ENCODE measurements at regions not wholly inside any gene's neighbourhood (a gene's known extent, or its start where the extent isn't known, plus 50 kb on each side); places are given as distances from the start of the nearest gene placed in this dataset.

DNA sequence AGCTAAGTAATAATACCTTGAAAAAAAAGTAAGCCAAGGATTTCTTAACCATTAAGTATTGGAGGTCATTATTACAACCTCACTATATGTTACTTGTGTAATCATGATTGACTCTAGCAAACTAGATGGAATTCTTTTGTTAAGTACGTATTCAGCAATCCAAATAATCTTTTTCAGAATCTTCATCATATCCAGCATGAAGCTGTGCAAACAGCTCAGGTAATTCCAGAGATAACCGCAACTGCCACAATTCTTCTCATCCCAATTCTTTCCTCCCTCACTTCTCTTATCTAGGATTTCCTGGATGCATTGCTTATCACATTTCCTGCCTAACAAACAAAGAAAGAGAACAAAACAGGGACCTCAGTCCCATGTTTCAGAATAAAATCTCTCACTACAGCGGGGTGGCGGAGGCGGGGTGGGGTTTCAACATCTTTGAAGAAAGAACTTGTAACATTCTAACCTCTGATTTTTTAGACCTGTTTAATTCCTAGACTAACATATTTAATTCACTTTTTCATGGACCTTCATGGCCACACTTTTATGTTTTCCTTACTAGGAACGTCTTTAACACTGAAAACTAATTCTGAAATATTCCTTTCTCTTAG, 156.5 kb downstream of the POM121L12 start:
- Histone ChIP-seq H3K4me1 (no peaks in the 10 kb centered on the region), H3K9me3 (no peaks in the 10 kb centered on the region), H3K27me3 (no peaks in the 10 kb centered on the region), H3K36me3 (no peaks in the 10 kb centered on the region), H3K4me3 (no peak overlapping the region), H3K27ac (no peak overlapping the region)
- TF ChIP-seq, protein P1, sequence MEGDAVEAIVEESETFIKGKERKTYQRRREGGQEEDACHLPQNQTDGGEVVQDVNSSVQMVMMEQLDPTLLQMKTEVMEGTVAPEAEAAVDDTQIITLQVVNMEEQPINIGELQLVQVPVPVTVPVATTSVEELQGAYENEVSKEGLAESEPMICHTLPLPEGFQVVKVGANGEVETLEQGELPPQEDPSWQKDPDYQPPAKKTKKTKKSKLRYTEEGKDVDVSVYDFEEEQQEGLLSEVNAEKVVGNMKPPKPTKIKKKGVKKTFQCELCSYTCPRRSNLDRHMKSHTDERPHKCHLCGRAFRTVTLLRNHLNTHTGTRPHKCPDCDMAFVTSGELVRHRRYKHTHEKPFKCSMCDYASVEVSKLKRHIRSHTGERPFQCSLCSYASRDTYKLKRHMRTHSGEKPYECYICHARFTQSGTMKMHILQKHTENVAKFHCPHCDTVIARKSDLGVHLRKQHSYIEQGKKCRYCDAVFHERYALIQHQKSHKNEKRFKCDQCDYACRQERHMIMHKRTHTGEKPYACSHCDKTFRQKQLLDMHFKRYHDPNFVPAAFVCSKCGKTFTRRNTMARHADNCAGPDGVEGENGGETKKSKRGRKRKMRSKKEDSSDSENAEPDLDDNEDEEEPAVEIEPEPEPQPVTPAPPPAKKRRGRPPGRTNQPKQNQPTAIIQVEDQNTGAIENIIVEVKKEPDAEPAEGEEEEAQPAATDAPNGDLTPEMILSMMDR (IDR thresholded peaks at IDR 0.05): no peak
- TF ChIP-seq POLR2AphosphoS5 (IDR thresholded peaks at IDR 0.05): no peak
- ATAC-seq (ENCODE audit: low FRiP score in 2 of 2) (no peak), DNase-seq (no peak)
- WGBS, 2 donors: 36 to 38% methylated on average over 6 of the region's 6 CpGs

DNA sequence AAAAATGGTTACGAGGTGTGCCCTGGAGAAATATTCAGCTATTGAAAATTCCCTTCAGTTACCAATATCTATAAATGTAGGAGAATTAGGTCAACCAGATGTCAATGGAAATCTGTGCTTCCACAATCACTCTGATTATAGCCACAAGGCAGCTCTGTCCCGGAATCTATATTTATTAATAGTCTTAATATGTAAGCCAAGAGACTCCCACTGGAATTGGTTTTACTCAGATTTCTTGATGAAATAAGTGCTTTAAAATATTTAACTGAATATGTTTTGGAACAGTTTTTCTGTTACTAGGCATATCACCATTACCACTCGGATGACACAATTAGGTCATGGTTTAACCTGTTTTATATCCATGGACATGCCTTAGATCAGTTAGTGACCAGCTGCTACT, 169.6 kb downstream of the POM121L12 start:
- 94% methylated on average over 3 of the region's 3 CpGs for WGBS, 2 donors

DNA sequence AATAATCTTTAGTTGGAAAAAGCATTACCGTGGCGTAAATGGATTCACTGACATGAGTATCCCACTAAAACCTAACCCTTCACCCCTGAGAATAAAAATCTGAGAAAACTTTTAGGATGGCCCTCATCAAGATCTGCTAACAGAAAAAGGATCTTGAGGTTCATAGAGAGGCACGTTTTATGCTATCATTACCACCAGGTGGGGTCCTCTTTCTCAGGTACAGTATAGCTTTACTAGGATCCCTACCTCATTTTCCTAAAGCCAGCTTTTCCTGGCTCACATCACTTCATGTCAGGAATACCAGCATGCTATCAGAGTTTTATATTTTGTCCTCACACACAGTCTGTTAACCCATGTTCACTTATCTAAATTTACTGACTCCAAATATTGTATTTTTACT, 173.7 kb downstream of the POM121L12 start:
- H3K4me1 ChIP-seq: no peaks in the 10 kb centered on the region
- ATAC-seq (ENCODE audit: low FRiP score in 2 of 2): no peak
- 76 to 80% methylated on average over 3 of the region's 3 CpGs for whole genome bisulfite sequencing, 2 donors
- H3K27me3 ChIP-seq: no peaks in the 10 kb centered on the region
- no peaks in the 10 kb centered on the region for H3K36me3 ChIP-seq
- no peak for TF ChIP-seq POLR2AphosphoS5 (IDR thresholded peaks at IDR 0.05)
- no peak for TF ChIP-seq POLR2A (IDR thresholded peaks at IDR 0.05)
- TF ChIP-seq, protein P1 (IDR thresholded peaks at IDR 0.05): no peak
- no peak for TF ChIP-seq EP300 (IDR thresholded peaks at IDR 0.05)
- H3K27ac ChIP-seq: no peak overlapping the region
- no peak overlapping the region for H3K4me3 ChIP-seq
- H3K9me3 ChIP-seq: peaks cover 0 to 18% (median 10%) of the 10 kb centered on the region in 4 donors
- DNase-seq: no peak

More for the DNA sequence above, 169.6 kb downstream of the POM121L12 start:
- Histone ChIP-seq H3K9me3 (no peaks in the 10 kb centered on the region), H3K4me3 (no peak overlapping the region), H3K27ac (no peak overlapping the region), H3K36me3 (no peaks in the 10 kb centered on the region), H3K27me3 (no peaks in the 10 kb centered on the region), H3K4me1 (no peaks in the 10 kb centered on the region)
- no peak for ATAC-seq (ENCODE audit: low FRiP score in 2 of 2)
- no peak for DNase-seq
- TF ChIP-seq POLR2A (IDR thresholded peaks at IDR 0.05) (no peak), POLR2AphosphoS5 (IDR thresholded peaks at IDR 0.05) (no peak), EP300 (IDR thresholded peaks at IDR 0.05) (no peak)
- TF ChIP-seq, protein P1 (IDR thresholded peaks at IDR 0.05): no peak

DNA sequence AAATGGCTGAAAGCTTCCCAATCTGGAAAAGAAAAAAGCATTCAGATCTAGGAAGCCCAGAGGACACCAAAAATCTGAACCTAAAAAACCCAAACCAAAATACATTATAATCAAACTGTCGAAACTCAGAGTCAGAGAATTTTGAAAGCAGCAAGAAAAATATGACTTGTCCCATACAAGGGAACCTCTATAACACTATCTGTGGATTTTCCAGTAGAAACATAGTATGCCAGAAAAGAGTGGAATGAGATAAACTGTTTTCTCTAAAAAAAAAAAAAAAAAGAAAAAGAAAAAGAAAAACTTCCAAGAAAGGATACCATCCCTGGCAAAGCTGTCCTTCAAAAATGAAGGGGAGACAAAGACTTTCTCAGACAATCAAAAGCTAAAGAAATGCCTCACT, 179.0 kb downstream of the POM121L12 start:
- no peak overlapping the region for H3K27ac ChIP-seq
- no peak overlapping the region for H3K4me3 ChIP-seq
- no peak for ATAC-seq (ENCODE audit: low FRiP score in 2 of 2)
- DNase-seq: no peak
- H3K9me3 ChIP-seq: peaks cover 7 to 38% (median 26%) of the 10 kb centered on the region in 4 donors
- H3K4me1 ChIP-seq: peaks cover 0 to 5% (median 0%) of the 10 kb centered on the region in 4 donors
- TF ChIP-seq, protein P1 (IDR thresholded peaks at IDR 0.05): no peak
- no peak for TF ChIP-seq EP300 (IDR thresholded peaks at IDR 0.05)
- no peak for TF ChIP-seq POLR2A (IDR thresholded peaks at IDR 0.05)
- TF ChIP-seq POLR2AphosphoS5 (IDR thresholded peaks at IDR 0.05): no peak
- H3K36me3 ChIP-seq: no peaks in the 10 kb centered on the region
- no peaks in the 10 kb centered on the region for H3K27me3 ChIP-seq
- 84 to 89% methylated on average over 1 of the region's 1 CpG for WGBS, 2 donors
